GM19468 (cell line): ENCODE measurements at regions not wholly inside any gene's neighbourhood (a gene's known extent, or its start where the extent isn't known, plus 50 kb on each side); places are given as distances from the start of the nearest gene placed in this dataset.
A peak's percentile ranks its signal among the peaks of the same experiment; 100 is the strongest.
"Not testable (repeated sequence)": the region's sequence is repeated elsewhere in the genome, so short reads cannot be mapped to it uniquely, and the experiment has no call there.

Experiments used
- ATAC-seq: cut with Tn5 transposase; IDR thresholded peaks from one replicate; pipeline ENCODE4 v1.9.1; 2021; ENCODE audit warnings: mild to moderate bottlenecking, moderate library complexity, moderate number of reproducible peaks; ENCODE audit not compliant: unreplicated experiment; ENCODE audit errors: extremely low read depth

DNA sequence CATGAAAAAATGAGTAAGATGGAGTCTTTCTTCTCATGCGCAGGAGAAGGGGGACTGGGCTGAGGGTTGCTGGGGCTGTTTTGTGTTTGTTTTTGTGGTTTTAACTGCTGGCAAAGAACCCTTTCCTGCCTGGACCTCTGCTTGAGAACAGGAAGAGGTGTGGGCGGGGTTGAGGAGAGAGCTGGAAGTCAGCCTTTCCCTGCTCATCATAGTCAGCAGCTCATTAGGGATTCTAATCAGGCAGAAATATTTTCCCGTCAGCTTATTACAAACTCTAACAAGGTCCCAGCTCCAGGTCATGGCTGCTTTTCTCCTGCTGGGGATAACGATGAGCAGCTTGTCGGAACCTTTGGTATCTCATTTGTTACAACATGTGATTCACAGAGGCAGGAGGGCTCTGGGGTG, 185.0 kb upstream of the NRXN3 start:
- ATAC-seq, result no peak

DNA sequence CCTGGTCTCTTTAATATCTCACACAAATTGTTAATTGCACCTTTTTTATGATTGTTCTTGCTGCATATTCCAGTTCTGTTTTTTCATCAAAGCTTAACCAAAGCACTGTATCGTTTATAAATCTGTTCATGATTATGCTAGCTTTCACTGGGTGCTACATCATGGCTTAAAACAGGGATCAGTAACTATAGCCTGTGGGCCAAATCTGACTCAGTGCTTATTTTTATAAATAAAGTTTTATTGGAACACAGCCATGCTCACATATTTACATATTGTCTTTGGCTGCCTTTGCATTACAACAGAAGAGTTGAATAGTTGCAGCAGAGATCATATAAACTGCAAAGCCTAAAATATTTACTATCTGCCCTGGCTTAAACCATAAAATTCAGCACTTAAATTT, 183.4 kb upstream of the NRXN3 start:
- ATAC-seq, result no peak

DNA sequence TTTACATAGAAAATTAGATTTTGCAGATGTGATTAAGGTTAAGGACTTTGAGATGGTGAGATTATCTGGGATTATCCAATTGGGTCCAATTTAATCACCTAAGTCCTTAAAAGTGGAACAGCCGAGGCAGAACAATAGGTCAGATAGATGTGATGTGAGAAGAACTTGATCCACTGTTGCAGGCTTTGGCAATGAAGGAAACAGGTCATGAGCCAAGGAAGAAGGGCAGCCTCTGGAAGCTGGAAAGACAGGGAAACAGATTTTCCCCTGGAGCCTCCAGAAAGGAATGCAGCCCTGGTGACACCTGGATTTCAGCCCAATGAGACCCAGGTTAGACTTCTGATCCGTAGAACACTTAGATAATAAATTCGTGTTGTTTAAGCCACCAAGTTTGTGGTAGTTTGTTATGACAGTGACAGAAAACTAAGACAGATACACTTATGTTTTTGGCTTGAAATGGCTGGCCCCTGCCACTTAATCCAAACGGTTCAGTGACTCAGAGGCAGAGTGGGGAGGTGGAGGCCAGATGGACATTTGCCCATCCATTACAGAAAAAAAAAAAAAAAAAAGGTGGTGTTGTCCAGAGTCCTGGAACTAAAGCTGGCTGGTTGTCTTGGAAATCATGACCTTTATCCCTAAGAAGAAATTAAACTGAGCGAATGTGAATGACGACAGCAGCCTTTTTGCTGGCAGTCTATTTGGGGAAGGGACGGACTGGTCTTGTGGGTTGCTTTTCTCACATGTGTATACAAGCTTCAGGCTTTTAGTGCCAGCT, 181.9 kb upstream of the NRXN3 start:
- ATAC-seq, result no peak

DNA sequence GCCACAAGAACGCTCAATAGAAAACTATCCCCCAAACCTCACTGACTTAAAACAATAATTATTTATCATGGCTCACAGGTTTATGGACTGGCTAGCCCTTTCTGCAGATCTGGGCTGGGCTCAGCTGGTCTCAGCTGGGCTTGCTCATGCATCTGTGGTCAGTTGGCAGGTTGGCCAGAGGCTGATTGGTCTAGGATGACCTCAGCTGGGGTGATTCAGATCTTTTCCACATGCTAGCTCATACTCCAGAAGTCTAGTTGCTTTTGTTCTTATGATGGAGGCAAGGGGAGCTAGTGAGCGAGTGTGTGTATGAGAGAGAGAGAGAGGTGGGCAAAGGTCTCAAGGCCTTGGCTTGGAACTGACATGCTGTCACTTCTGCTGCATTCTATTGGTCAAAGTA, 181.2 kb upstream of the NRXN3 start:
- no peak for ATAC-seq

DNA sequence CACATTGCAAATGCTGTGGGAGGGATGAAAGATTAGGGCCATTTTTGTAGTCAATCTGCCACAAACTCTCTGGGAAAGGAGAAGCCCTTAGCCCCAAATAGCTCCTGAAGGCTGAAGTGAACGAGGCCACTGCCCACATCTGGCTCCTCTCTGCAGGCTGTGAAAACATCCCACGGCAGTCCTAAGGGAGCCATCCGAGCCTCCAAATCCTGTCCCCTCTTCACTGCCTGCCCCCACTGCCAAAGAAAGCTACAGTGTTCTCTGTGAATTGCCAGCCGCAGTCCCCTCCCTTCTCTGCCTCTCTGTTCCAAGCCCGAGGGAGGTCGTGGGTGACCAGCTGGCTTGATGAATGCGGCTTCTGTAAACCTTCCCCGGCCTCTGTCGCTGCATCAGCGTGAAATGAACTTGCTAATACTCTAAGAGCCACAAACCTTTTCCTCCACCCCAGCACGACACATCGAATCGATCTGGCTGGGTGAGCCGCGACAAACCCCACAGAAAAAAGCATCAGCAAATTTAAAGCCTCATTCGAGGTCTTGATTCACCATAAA, 180.7 kb upstream of the NRXN3 start:
- no peak for ATAC-seq

DNA sequence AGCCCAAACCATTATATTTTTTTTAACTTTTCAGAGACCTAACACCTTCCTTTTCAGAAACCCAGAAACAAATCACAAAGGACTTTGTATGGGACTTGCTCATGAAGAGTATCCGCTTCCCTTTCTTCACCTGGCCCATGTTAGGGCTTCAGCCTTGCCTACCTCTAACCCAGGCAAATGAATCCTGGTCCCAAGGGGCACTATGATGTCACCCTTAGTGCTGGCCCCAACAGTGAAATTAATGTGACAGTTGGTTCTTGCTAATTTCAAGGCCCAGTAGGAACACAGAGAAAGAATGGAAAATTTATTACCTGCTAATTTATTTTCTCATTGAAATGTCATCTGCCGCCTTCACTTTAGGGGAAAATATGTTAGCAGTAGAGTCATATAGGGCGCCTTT, 179.8 kb upstream of the NRXN3 start:
- ATAC-seq, result no peak

DNA sequence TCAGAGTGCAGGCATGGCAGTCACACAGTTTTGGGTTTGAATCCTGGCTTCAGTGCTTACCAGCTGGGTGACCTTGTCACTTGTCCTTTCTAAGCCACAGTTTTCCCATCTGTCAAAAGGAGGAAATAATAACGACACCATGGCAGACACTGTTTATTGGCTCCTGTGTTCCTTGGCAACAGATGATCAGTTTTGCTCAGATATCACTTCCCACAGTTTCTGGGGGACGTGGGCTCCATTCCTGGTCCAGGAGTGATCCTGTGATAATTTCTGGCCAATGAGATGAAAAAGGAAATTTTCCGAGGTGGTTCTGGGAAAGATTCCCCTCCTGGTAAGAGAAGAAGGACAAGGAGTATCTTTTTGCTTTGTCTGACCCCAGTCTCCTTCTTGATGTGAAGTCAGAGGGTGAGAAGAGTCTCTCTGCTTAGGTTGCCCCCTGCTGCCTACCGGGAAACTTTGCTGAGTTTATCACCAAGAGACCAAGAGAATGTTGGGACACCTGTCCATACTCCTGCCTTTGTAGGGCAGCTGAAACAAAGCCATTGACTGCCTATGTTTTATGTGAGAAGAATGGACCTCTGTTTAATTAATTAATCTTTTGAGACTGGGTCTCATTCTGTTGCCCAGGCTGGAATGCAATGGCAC, 178.9 kb upstream of the NRXN3 start:
- no peak for ATAC-seq

DNA sequence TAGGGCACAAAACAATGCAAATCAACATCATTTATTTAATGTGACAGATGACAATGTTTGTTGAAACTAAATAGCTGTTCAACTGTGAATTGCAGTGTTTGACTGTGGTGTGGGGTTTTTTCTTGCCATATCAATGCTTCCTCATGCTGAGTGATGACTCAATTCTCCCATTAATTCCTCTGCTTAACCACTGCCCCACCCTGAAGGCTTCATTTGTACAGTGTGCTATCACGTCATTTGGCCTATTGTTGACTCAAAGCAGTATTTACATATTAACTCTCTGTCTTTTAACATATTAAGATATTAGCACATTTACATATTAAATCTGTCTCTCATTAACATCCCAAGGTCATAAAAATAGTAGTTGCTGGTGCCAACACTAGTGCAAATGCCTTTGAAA, 164.8 kb upstream of the NRXN3 start:
- peak; percentile 72 for ATAC-seq

DNA sequence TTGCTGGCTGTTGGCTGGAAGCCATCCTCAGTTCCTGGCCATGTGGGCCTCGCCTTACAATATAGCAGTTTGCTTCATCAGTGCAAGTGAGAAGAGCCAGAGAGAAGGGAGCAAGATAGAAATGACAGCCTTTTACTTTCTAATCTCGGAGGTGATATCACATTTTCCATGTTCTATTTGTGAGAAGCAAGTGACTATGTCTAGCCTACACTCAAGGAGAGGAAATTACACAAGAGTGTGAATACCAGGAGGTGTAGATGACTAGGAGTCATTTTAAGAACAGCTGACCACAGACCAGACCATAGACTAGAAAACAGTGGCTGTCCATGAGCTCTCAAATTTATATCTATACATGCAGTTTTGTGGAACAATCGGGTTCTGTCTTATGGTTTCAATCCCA, 163.0 kb upstream of the NRXN3 start:
- no peak for ATAC-seq

DNA sequence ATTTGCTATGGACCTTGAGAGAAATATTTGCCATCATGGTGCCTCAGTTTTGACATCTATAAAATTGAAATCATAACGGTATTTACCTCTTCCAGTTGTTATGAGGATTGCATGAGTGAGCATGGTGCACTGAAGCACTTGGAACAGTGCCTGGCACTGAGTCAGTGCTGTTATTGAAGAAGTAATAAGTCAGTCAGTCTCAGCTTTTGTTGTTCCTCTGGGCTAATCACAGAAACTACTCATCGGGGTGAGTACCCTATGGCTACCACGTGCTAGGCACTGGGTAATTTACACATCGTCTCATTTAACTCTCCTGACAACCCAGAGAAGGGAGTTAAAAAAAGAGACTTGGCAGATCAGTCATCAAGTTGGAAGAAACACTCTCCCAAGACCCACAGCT, 159.5 kb upstream of the NRXN3 start:
- ATAC-seq, result no peak

DNA sequence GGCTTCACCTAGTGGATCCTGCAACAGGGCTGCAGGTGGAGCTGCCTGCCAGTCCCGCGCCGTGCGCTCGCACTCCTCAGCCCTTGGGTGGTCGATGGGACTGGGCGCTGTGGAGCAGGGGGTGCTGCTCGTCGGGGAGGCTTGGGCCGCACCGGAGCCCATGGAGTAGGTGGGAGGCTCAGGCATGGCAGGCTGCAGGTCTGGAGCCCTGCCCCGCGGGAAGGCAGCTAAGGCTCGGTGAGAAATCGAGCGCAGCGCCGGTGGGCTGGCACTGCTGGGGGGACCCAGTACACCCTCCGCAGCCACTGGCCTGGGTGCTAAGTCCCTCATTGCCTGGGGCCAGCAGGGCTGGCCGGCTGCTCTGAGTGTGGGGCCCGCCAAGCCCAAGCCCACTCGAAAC, 156.3 kb upstream of the NRXN3 start:
- not testable (repeated sequence) for ATAC-seq

DNA sequence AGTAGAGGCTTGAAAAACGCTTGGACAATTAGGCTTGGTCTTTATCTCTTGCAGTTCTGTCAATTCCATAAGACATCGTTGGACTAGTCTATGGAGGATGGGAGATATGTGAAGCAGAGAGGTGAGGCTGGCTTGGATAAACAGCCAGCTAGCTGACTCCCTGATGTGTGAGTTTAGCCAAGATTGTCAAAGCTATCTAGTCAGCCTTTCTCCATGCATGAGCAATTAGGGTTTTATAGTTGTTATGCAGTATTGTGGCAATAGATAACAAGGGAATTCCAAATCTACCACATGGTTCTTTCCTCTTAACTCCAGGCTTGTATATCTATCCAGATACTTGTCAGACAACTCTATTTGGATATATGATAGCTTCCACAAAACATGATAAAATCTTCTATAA, 153.6 kb upstream of the NRXN3 start:
- ATAC-seq, result no peak

DNA sequence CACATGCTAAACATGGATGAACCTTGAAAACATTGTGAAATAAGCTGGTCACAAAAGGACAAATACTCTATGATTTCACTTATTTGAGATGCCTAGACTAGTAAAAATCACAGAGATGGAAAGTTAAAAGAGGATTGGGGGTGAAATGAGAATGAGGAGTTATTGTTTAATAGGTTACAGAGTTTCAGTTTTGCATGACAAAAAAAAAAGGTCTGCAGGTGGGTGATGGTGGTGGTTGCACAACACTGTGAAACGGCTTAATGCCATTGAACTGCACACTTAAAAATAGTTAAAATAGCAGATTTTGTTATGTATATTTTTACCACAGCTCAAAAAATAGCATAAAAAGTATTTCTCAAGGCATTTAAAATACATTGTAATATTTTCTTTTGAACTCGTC, 151.9 kb upstream of the NRXN3 start:
- no peak for ATAC-seq

DNA sequence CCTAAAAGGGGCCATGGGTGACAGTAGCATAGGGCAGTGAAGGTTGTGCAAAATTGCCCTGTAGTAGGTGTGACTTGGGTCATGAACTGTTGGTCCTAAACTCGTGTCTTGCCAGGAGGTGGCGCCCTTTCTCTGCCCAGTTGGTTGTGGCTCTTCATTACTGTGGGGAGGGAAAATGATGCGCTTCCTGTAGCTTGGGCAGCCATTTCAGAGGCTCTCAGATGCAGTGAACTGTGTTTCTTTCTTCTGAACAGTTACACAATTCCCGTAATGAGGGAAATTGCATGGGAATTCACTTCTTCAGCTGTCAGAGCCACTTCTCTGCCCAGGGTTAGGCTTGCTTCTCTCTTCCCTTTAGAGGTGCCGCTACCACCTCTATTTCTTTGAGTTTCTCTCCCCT, 148.1 kb upstream of the NRXN3 start:
- ATAC-seq, result no peak

DNA sequence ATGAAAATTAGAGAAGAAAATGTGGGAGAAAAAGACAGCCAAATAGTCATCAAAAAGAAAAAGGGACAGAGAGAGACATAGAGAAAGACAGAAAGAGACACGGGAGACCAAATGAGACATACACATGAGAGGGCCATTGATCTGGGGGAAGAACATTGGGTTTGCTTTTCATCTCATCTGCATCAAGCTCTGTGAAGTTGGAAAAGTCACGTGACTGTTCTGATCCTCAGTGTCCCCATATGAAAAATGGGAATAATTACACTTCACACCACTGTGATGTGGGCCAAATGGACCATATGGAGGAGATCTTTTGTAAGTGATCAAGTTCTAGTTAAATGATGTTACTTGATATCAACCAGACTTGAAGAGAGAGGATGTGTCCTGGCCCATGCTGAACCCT, 147.1 kb upstream of the NRXN3 start:
- ATAC-seq, result no peak

DNA sequence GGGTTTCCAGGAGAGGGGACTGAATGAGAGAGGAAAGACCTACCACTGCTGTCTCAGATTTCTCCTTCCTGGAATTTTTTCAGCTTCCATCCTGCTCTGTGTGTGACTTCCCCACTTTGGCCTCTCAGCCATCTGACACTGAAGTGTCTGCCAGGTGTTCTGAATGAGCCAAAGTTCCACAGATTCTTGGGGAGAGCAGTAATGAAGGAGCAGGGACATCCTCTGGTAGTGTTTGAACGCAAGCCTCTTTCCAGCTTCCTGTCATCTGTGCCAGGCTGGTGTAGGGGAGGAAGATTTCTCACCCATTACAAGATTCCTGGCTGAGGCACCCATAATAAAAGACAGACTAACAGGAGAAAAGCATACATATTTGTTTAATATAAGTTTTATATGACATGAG, 141.7 kb upstream of the NRXN3 start:
- no peak for ATAC-seq

DNA sequence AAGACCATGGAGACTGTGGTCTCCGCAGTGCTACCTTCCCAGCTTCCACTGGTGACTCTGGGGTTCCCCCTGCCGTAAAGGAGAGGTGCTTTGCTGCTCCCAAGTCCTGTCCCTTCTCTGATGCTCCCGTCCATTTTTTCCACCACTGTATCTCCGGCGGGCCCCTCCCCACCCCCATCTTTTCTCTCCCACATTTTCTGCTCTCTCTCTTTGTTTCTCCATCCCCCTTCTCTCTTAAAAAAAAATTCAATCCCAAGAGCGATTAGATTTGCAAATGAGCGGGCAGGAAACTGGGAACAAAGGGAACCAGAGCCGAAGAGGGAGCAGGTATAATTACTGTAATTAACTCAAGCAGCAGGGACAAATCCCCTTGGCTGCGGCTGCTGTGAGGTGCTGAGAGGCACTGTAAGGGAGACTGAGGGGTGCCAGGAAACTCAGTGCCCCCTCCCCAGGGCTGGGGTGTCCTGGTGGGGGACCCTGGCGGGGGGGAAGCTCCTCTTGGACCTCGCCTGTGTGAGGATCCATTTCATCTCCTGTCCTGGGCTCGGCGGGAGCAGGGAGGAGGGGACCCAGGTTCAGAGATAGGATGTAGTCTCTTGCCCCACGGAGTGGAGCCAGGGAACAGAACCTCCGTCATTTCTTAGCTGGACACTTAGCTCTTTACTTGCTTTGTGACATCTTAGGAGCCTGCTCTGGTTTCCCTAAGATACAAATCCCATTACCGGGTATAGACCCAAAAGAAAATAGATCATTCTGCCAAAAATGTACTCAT, 140.4 kb upstream of the NRXN3 start:
- ATAC-seq, result no peak

DNA sequence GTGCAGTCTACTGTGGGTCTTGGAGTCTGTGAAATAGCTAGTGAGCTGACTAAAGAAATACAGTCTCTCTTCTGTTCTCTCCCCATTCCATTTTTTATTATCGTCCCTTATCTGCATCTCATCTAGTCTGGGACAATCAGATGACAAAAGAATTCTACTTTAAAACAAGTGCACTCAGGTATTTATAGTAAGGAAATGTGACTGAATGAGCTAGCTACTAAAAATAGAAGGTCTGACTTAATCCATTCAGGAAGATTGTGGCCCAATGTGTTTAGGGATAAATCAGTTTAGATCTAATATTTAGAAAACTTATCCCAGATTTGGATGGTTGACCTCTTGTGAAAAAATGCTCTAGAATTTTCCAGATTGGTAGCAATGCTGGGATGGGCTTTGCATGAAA, 126.8 kb upstream of the NRXN3 start:
- no peak for ATAC-seq

DNA sequence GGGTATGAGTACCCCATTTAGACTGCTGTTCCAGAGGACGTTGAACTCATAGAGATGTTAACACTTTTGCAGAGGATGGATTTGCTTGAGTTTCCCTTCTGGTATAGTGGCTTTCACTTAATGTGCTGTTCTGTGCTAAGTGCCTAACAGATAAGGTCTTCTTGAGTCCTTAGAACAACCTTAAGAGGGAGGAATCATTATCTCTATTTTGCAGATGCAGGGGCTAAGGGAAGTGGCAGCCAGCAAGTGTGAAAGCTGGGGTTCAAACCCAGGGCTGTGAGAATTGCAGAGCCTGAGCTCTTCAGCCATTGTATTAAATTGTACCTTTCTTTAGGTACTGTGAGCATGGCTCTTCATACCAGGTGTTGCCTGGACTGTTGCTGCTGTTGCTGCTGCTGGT, 122.1 kb upstream of the NRXN3 start:
- no peak for ATAC-seq

DNA sequence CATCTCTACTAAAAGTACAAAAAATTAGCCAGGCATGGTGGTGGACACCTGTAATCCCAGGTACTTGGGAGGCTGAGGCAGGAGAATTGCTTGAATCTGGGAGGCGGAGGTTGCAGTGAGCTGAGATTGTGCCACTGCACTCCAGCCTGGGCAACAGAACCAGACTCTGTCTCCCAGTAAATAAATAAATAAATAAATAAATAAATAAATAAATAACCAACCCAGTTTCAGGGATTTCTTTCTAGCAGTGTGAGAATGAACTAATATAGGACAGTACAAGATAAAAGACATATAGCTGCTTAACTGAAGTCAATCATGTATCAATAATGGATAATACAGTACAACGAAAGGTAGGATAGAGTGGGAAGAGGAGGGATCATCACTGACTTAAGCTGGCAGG, 113.3 kb upstream of the NRXN3 start:
- ATAC-seq, result not testable (repeated sequence)

DNA sequence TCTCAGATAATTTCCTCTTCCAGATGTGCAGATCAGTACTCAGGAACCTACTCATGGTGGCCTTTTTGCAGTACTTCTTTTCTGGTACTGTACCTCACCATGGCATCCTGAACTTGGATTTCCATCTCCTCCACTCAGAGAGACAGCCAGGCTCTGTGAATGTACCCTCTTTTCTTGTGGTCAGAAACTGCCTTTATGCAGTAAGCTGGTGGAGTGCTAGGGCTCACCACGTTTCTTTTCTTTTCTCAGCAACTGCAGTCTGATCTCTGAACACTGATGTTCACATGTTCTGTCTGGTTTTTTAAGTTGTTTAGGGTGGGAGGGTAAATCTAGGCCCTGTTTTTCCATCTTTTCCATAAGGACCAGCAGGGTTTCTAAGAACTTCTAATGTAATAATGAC, 99.8 kb upstream of the NRXN3 start:
- ATAC-seq, result no peak
